HG03565 (cell line): ENCODE measurements at regions not wholly inside any gene's neighbourhood (a gene's known extent, or its start where the extent isn't known, plus 50 kb on each side); places are given as distances from the start of the nearest gene placed in this dataset.
"Not testable (repeated sequence)": the region's sequence is repeated elsewhere in the genome, so short reads cannot be mapped to it uniquely, and the experiment has no call there.

ENCODE experiments used
- ATAC-seq: cut with Tn5 transposase; IDR thresholded peaks from one replicate; pipeline ENCODE4 v1.9.1; 2021; ENCODE audit warnings: mild to moderate bottlenecking, moderate library complexity; ENCODE audit not compliant: unreplicated experiment

GRCh38 chr2:183456177-183456576 lies 331.9 kb downstream of the NUP35 start:
- no peak for ATAC-seq

GRCh38 chr2:183458460-183458859 lies 334.2 kb downstream of the NUP35 start:
- no peak for ATAC-seq

- no peak for ATAC-seq
Measured at GRCh38 chr2:183459466-183459865, 335.2 kb downstream of the NUP35 start.

GRCh38 chr2:183463821-183464220 lies 339.6 kb downstream of the NUP35 start:
- no peak for ATAC-seq

- ATAC-seq, result no peak
Measured at GRCh38 chr2:183465048-183465447, 340.8 kb downstream of the NUP35 start.

- ATAC-seq, result no peak
Measured at GRCh38 chr2:183474912-183475695, 350.9 kb downstream of the NUP35 start.

GRCh38 chr2:183476490-183476889 lies 352.2 kb downstream of the NUP35 start:
- ATAC-seq, result no peak

- ATAC-seq, result no peak
Measured at GRCh38 chr2:183477296-183477695, 353.1 kb downstream of the NUP35 start.

GRCh38 chr2:183478941-183479595 lies 354.8 kb downstream of the NUP35 start:
- ATAC-seq, result not testable (repeated sequence)

GRCh38 chr2:183487326-183487725 lies 363.1 kb downstream of the NUP35 start:
- no peak for ATAC-seq

- ATAC-seq, result no peak
Measured at GRCh38 chr2:183488421-183488820, 364.2 kb downstream of the NUP35 start.

- ATAC-seq, result no peak
Measured at GRCh38 chr2:183490489-183490888, 366.2 kb downstream of the NUP35 start.

- no peak for ATAC-seq
Measured at GRCh38 chr2:183490914-183491313, 366.7 kb downstream of the NUP35 start.

- ATAC-seq, result no peak
Measured at GRCh38 chr2:183493040-183493439, 368.8 kb downstream of the NUP35 start.

- no peak for ATAC-seq
Measured at GRCh38 chr2:183495079-183495478, 370.8 kb downstream of the NUP35 start.

- peak; percentile 100 for ATAC-seq
Measured at GRCh38 chr2:183495589-183496267, 371.5 kb downstream of the NUP35 start.

GRCh38 chr2:183497861-183498260 lies 373.6 kb downstream of the NUP35 start:
- ATAC-seq, result no peak

- peak; percentile 98 for ATAC-seq
Measured at GRCh38 chr2:183505911-183506310, 381.7 kb downstream of the NUP35 start.

- ATAC-seq, result no peak
Measured at GRCh38 chr2:183511154-183511553, 386.9 kb downstream of the NUP35 start.

- no peak for ATAC-seq
Measured at GRCh38 chr2:183519371-183520056, 395.3 kb downstream of the NUP35 start.

- no peak for ATAC-seq
Measured at GRCh38 chr2:183521911-183522310, 397.7 kb downstream of the NUP35 start.
